Neural cell (in vitro differentiated cells): ENCODE measurements at regions not wholly inside any gene's neighbourhood (a gene's known extent, or its start where the extent isn't known, plus 50 kb on each side); places are given as distances from the start of the nearest gene placed in this dataset.

ENCODE experiments used
- H2AFZ ChIP-seq: fragments of 200-600, 300-800 bp; sonication (generic), shearing (Covaris generic); 2 replicates; pipeline ENCODE4 v1.6.0; 2014; ENCODE audit warnings: low read depth, mild to moderate bottlenecking, antibody characterized with exemption, low read length, moderate library complexity
- H3F3A ChIP-seq: fragments of 200-600 bp; shearing (Covaris generic); 2 replicates; pipeline ENCODE4 v1.6.1; 2016; ENCODE audit warnings: mild to moderate bottlenecking, moderate library complexity, mixed read lengths, antibody characterized with exemption, low read length; ENCODE audit not compliant: insufficient read depth, poor library complexity, severe bottlenecking
- H3K27ac ChIP-seq: fragments of 200-600, 300-800 bp; sonication (generic), shearing (Covaris generic); 2 replicates; pipeline ENCODE4 v1.5.1; 2014; ENCODE audit warnings: mild to moderate bottlenecking, low read length, moderate library complexity
- H3K27me3 ChIP-seq: fragments of 300-800, 200-600 bp; sonication (generic), shearing (Covaris generic); 2 replicates; pipeline ENCODE4 v1.6.0; 2014; ENCODE audit warnings: mild to moderate bottlenecking, low read depth, low read length, moderate library complexity; ENCODE audit not compliant: insufficient read depth
- H3K36me3 ChIP-seq: fragments of 300-800, 200-600 bp; sonication (generic), shearing (Covaris generic); 2 replicates; pipeline ENCODE4 v1.5.1; 2014; ENCODE audit warnings: mild to moderate bottlenecking, antibody characterized with exemption, low read length, moderate library complexity; ENCODE audit not compliant: insufficient read depth
- H3K4me2 ChIP-seq: fragments of 300-800, 200-600 bp; sonication (generic), shearing (Covaris generic); 2 replicates; pipeline ENCODE4 v1.6.0; 2014; ENCODE audit warnings: mild to moderate bottlenecking, low read length
- H3K4me3 ChIP-seq: fragments of 300-800, 200-600 bp; sonication (generic), shearing (Covaris generic); 2 replicates; pipeline ENCODE4 v1.5.1; 2014; ENCODE audit warnings: mild to moderate bottlenecking, low read length, moderate library complexity
- H3K79me2 ChIP-seq: fragments of 200-600 bp; shearing (Covaris generic); replicated peaks from 2 replicates; pipeline ENCODE4 v1.6.0; 2014; ENCODE audit warnings: mild to moderate bottlenecking, low read length, moderate library complexity; ENCODE audit not compliant: insufficient read depth
- H3K9ac ChIP-seq: fragments of 300-800, 200-600 bp; sonication (generic), shearing (Covaris generic); 2 replicates; pipeline ENCODE4 v1.6.1; 2016; ENCODE audit warnings: mild to moderate bottlenecking, low read length, mixed read lengths
- H3K9me2 ChIP-seq: fragments of 200-600 bp; shearing (Covaris generic); 2 replicates; pipeline ENCODE4 v1.6.1; 2016; ENCODE audit warnings: mild to moderate bottlenecking, low read length, mixed read lengths; ENCODE audit not compliant: insufficient read depth
- H3K9me3 ChIP-seq: fragments of 200-600, 300-800 bp; sonication (generic), shearing (Covaris generic); 2 replicates; pipeline ENCODE4 v1.6.1; 2016; ENCODE audit warnings: mild to moderate bottlenecking, mixed run types, low read length, moderate library complexity, mixed read lengths
- H4K20me1 ChIP-seq: fragments of 200-600 bp; shearing (Covaris generic); 2 replicates; pipeline ENCODE4 v1.6.1; 2016; ENCODE audit warnings: mild to moderate bottlenecking, mixed run types; ENCODE audit not compliant: insufficient read depth
- CTCF ChIP-seq: fragments of 450-650 bp; IDR thresholded peaks from 2 replicates; pipeline ENCODE4 v1.5.1; 2014; ENCODE audit warnings: antibody characterized with exemption, mild to moderate bottlenecking, moderate library complexity; ENCODE audit not compliant: poor library complexity, severe bottlenecking
- EP300 ChIP-seq: fragments of 450-650 bp; conservative IDR thresholded peaks from 2 replicates; pipeline ENCODE4 v1.6.1; 2014; ENCODE audit warnings: antibody characterized with exemption, mild to moderate bottlenecking, moderate library complexity; ENCODE audit not compliant: poor library complexity, severe bottlenecking
- EZH2 ChIP-seq: fragments of 200-600, 300-800 bp; shearing (Covaris generic), sonication (generic); IDR thresholded peaks from 2 replicates; pipeline ENCODE4 v1.6.1; 2014; ENCODE audit warnings: antibody characterized with exemption, low read length, borderline replicate concordance, mild to moderate bottlenecking; ENCODE audit not compliant: insufficient read depth, poor library complexity, severe bottlenecking
- MXI1 ChIP-seq: fragments of 450-650 bp; conservative IDR thresholded peaks from 2 replicates; pipeline ENCODE4 v1.6.1; 2014; ENCODE audit warnings: antibody characterized with exemption, mild to moderate bottlenecking; ENCODE audit not compliant: poor library complexity, severe bottlenecking
- POLR2AphosphoS5 ChIP-seq: IDR thresholded peaks from 2 replicates; pipeline ENCODE4 v1.6.1; 2012
- RAD21 ChIP-seq: fragments of 450-650 bp; conservative IDR thresholded peaks from 2 replicates; pipeline ENCODE4 v1.6.1; 2014; ENCODE audit warnings: antibody characterized with exemption, mild to moderate bottlenecking, moderate library complexity
- REST ChIP-seq: IDR thresholded peaks from 2 replicates; pipeline ENCODE4 v1.6.1; 2012; ENCODE audit warnings: borderline replicate concordance
- SMC3 ChIP-seq: fragments of 450-650 bp; conservative IDR thresholded peaks from 2 replicates; pipeline ENCODE4 v1.6.1; 2014; ENCODE audit warnings: antibody characterized with exemption, mild to moderate bottlenecking, moderate library complexity; ENCODE audit not compliant: poor library complexity
- TAF1 ChIP-seq: IDR thresholded peaks from 2 replicates; pipeline ENCODE4 v1.6.1; 2012; ENCODE audit warnings: low read depth

GRCh38 chr17:53122966-53123365 lies 699.8 kb upstream of the KIF2B start:
- H3K9me3 ChIP-seq = no peaks in the 10 kb centered on the region
- H3K4me3 ChIP-seq = no peak overlapping the region

GRCh38 chr17:53119773-53120172 lies 703.0 kb upstream of the KIF2B start:
- Histone ChIP-seq H4K20me1 (no peaks in the 10 kb centered on the region), H3K27ac (no peak overlapping the region), H3K9me2 (no peaks in the 10 kb centered on the region), H3F3A (no peaks in the 10 kb centered on the region), H3K4me3 (no peak overlapping the region), H3K79me2 (no peaks in the 10 kb centered on the region), H3K9me3 (peaks cover 3% of the 10 kb centered on the region), H3K27me3 (no peaks in the 10 kb centered on the region), H3K9ac (no peak overlapping the region), H2AFZ (no peak overlapping the region), H3K36me3 (no peaks in the 10 kb centered on the region), H3K4me2 (no peak overlapping the region)
- TF ChIP-seq EZH2 (no peak), EP300 (no peak), MXI1 (no peak), SMC3 (no peak), CTCF (no peak), POLR2AphosphoS5 (no peak)

More at GRCh38 chr17:53122966-53123365, 699.8 kb upstream of the KIF2B start:
- H3K27me3 ChIP-seq = no peaks in the 10 kb centered on the region
- H3F3A ChIP-seq = no peaks in the 10 kb centered on the region
- no peak overlapping the region for H3K9ac ChIP-seq
- no peaks in the 10 kb centered on the region for H3K36me3 ChIP-seq
- TF ChIP-seq EZH2 = no peak
- no peak for TF ChIP-seq RAD21
- no peak for TF ChIP-seq TAF1
- TF ChIP-seq REST = no peak
- no peak for TF ChIP-seq SMC3
- TF ChIP-seq MXI1 = no peak
- TF ChIP-seq CTCF = no peak
- no peak for TF ChIP-seq EP300
- TF ChIP-seq POLR2AphosphoS5 = no peak
- H3K27ac ChIP-seq = no peak overlapping the region
- no peaks in the 10 kb centered on the region for H3K9me2 ChIP-seq
- H2AFZ ChIP-seq = no peak overlapping the region
- H3K79me2 ChIP-seq = no peaks in the 10 kb centered on the region
- no peak overlapping the region for H3K4me2 ChIP-seq
- H4K20me1 ChIP-seq = no peaks in the 10 kb centered on the region
